ENCODE measurements at regions not wholly inside any gene's neighbourhood (a gene's known extent, or its start where the extent isn't known, plus 50 kb on each side); places are given as distances from the start of the nearest gene placed in this dataset.

DNA sequence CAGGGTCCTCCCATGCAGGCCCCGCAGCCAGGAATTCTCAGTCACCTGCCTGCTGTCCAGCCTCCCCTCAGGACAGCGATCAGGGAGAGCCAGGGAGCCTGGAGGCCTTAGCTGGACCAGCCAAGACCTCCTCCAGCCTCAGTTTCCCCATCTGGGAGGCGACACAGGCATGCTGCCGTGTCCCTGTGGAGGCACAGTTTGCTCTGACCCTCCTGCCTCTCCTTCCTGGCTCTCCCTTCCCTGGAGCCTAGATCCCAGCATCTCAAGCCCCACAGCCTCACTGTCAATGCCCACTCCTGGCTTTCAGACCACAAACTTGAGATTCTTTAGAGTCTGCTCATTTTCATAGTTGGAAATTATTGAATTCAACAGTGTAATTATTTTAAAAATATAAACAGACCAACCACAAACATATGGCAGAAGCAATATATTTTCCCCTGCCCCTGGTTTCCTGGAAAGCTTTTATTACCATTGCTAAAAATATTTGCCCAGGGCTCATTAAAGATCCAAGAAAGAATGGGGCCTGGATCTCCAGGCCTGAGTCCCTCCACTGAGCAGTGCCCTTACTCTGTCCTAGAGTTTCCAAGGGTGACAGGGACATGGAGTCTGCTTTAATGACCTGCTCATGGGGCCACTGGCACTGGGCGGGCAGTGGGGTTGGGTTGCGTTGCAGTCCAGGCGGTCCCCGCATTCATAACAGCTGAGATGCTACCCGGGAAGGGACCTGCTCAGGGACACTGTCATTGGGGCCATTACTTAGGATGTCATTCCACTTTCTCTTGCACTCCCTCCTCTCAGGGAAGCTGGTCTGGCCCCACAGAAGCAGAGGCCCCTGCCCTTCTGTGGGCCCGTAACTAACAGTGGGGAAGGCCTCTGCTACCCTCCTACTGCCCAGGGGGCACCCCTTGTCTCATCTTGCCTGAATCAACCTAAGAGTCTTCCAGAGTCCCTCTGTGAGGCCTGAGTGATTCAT is 81.6 kb upstream of the CHST15 start:
- no peak for DNase-seq (ENCODE audit: low read depth)
- no peak overlapping the region for H3K4me3 ChIP-seq (ENCODE audit: low read length)
- TF ChIP-seq, protein P1, sequence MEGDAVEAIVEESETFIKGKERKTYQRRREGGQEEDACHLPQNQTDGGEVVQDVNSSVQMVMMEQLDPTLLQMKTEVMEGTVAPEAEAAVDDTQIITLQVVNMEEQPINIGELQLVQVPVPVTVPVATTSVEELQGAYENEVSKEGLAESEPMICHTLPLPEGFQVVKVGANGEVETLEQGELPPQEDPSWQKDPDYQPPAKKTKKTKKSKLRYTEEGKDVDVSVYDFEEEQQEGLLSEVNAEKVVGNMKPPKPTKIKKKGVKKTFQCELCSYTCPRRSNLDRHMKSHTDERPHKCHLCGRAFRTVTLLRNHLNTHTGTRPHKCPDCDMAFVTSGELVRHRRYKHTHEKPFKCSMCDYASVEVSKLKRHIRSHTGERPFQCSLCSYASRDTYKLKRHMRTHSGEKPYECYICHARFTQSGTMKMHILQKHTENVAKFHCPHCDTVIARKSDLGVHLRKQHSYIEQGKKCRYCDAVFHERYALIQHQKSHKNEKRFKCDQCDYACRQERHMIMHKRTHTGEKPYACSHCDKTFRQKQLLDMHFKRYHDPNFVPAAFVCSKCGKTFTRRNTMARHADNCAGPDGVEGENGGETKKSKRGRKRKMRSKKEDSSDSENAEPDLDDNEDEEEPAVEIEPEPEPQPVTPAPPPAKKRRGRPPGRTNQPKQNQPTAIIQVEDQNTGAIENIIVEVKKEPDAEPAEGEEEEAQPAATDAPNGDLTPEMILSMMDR (IDR thresholded peaks at IDR 0.05; ENCODE audit: insufficient read depth, low read depth, low read length, missing control alignments): no peak

DNA sequence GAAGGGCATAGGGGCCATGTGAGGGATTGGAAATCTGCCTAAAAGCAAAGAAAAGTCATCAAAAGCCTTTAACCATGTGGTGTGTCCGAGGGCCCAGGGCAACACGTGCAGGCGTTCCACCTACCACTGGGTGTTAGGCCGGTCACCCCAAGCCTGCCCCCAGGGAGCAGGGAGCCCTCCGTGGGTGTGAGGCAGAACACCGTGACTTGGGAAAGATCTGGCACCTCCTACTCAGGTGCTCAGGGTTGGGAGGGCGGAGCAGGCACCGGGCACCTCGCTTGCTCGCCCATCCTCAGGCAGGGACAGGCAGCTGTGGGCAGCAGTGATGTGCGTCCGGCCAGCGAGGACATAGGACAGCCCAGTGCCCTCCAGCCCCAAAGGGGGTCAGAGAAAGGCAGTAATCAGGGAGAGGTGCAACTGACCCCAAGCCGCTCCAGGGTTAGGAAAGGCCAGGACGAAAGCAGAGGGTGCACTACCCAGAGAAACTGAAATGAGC is 80.7 kb upstream of the CHST15 start:
- no peak for DNase-seq (ENCODE audit: low read depth)
- TF ChIP-seq, protein P1 (IDR thresholded peaks at IDR 0.05; ENCODE audit: insufficient read depth, low read depth, low read length, missing control alignments): no peak

DNA sequence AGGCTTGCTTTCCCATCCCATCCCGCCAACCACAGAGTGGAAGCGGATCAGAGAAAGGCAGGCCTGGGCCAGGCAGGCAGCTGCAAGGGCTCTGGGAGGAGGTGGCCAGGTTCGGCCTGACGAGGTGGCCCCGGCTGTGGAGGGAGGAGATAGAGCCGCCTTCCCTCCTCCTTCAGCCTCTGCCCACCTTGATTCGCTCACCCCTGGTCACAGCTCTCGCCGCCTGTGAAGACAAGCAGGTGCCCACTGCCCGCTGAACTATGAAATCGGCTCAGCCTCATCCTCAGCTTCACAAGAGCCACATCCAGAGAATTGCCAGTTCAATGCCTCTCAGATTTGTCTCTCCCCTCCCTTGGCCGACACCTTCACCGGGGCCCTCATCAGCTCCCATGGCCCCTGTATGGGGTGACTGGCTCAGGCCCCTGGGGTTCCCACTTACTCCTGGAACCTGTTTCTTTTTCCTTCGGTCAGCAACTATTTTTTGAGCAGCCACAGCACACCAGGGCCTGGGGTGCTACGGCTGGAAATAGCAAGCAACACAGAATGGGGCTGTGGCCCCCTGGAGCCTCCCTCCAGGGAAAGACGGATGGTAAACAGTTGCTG is 80.0 kb upstream of the CHST15 start:
- no peak for DNase-seq (ENCODE audit: low read depth)
- TF ChIP-seq, protein P1 (IDR thresholded peaks at IDR 0.05; ENCODE audit: insufficient read depth, low read depth, low read length, missing control alignments): no peak
- H3K4me3 ChIP-seq (ENCODE audit: low read length): no peak overlapping the region

More for the DNA sequence above, 80.7 kb upstream of the CHST15 start:
- H3K4me3 ChIP-seq (ENCODE audit: low read length): no peak overlapping the region

DNA sequence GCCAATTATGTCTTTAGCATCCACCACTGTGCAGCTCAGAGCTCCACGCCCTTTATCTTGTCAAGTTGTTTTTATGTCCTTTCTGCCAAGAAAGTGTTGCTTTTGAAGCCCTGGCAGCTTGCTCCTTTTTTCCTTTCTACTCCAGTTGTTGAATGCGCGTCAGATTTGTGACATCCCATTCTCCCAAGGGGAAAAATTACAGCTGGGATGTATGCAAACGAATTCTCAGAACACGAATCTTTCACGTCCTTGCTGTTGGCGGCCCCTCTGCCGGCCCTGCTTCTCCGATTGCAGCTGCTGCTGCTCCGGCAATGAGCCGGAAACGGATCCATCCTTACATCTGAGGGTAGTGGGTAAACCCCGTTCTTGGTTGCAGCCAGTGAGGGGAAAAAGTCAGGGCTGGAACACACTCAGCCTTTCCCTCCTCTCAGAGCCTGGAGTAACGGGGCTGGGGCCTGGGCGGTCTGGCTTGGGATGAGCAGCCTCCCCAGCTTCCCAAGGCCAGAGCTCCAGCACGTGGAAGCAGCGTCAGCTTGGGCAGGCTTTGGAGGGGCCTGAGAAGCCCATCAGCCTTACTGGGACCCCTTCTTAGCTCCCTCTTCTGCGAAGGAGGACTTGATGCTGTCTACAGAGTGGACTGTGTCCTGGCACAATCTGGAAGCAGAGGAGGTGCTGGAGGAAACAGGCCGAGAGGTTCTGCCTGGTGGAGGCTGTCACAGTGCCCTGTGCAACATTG is 79.0 kb upstream of the CHST15 start:
- DNase-seq (ENCODE audit: low read depth): no peak
- H3K4me3 ChIP-seq (ENCODE audit: low read length): no peak overlapping the region
- TF ChIP-seq, protein P1 (IDR thresholded peaks at IDR 0.05; ENCODE audit: insufficient read depth, low read depth, low read length, missing control alignments): no peak

DNA sequence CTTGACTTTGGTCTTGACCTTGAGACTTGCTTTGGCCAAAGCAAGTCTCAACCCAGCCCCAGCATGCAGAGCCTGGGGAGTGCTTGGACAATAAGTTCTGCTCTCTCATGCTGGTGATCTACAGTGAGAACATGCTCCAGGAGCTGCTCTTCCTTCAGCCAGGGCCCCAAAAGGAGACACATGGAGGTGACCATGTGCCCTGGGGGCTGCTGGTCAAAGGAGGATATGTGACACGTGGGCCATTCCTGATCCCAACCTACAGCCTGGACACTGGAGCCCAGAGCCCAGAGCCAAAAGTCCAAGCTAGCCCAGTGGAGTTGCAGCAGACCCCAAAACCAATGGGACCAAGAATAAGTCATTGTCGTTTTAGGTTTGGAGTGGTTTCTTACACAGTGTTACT is 78.2 kb upstream of the CHST15 start:
- DNase-seq (ENCODE audit: low read depth): no peak
- H3K4me3 ChIP-seq (ENCODE audit: low read length): no peak overlapping the region
- TF ChIP-seq, protein P1 (IDR thresholded peaks at IDR 0.05; ENCODE audit: insufficient read depth, low read depth, low read length, missing control alignments): no peak

DNA sequence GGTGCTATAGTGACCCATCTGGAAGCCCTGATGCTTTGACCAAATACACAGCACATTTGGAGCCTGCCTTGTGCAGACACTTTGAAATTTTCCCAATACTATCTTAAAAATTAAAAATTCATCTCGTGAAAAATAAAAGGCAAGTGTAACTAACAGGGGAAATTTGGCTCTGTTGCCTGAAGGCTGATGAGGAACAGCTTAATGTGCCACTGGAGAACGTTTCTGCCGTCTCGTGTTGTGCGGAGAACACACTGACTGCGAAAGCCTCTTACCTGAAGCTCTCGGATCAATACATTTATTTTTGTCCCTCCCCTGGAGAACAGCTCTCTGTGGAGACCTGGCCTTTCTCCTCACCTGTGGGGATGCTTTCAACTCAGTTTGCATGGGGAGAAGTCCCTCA is 77.2 kb upstream of the CHST15 start:
- no peak for DNase-seq (ENCODE audit: low read depth)
- H3K4me3 ChIP-seq (ENCODE audit: low read length): no peak overlapping the region
- TF ChIP-seq, protein P1 (IDR thresholded peaks at IDR 0.05; ENCODE audit: insufficient read depth, low read depth, low read length, missing control alignments): no peak
